HCT116 (cell line): ENCODE measurements at regions not wholly inside any gene's neighbourhood (a gene's known extent, or its start where the extent isn't known, plus 50 kb on each side); places are given as distances from the start of the nearest gene placed in this dataset.

Experiments
- ATAC-seq: fragments of 200-7000 bp; cut with Tn5 transposase; 2 replicates; pipeline ENCODE4 v1.9.1; 2020; ENCODE audit warnings: mild to moderate bottlenecking, moderate library complexity
- BruUV-seq: library from RNA; stranded (reverse); fragments of 400-500 nt; replicated peaks from 2 replicates; lab custom pipeline; 2021; lab: Mats Ljungman, UMichigan
- CTCF ChIA-PET: fragments of 300-600 bp; sonication (Branson Sonifier 250); formaldehyde crosslinking; loops from one replicate; lab custom pipeline; 2021; ENCODE audit warnings: antibody characterized with exemption; lab: Charles Lee
- POLR2A ChIA-PET: fragments of 300-600, 350-600 bp; sonication (Branson Sonifier 250); formaldehyde crosslinking; loops from one replicate; lab custom pipeline; 2021; ENCODE audit warnings: antibody characterized with exemption; lab: Charles Lee
- RAD21 ChIA-PET, 2 experiments: fragments of 300-600 bp; sonication (Branson Sonifier 250); formaldehyde crosslinking; loops; one replicate each; lab custom pipeline; 2023; ENCODE audit warnings: low total read pairs in 2 of 2; ENCODE audit not compliant: uncharacterized antibody in 2 of 2, unreplicated experiment in 2 of 2, low non-redundant PET in 1 of 2; lab: Charles Lee
- DNase-seq: peaks from one replicate; pipeline ENCODE4 v3.0.0-alpha.2; 2010; ENCODE audit warnings: low read depth, low spot score
- H2AFZ ChIP-seq: fragments of 200-600 bp; shearing (Covaris generic), sonication (generic); 2 replicates; pipeline ENCODE4 v1.6.1; 2017; ENCODE audit warnings: low read depth, mixed run types, mixed read lengths, antibody characterized with exemption, low read length; ENCODE audit not compliant: poor library complexity, severe bottlenecking
- H3K27ac ChIP-seq: 2 replicates; pipeline ENCODE4 v1.5.1; 2012; ENCODE audit warnings: low read depth, low read length
- H3K27me3 ChIP-seq: fragments of 200-600 bp; sonication (generic); 2 replicates; pipeline ENCODE4 v1.6.1; 2016; ENCODE audit warnings: mixed run types, low read length, mixed read lengths; ENCODE audit not compliant: insufficient read depth
- H3K36me3 ChIP-seq, 2 experiments: fragments of 200-500 bp in 1 of 2; fragments of 200-600 bp in 1 of 2; sonication (Bioruptor generic) in 1 of 2; sonication (generic) in 1 of 2; 2 replicates each; pipeline versions ENCODE4 v1.5.1 to v1.6.1; 2014 to 2016; ENCODE audit warnings: low read length in 2 of 2, inconsistent platforms in 1 of 2, mixed read lengths in 1 of 2, mixed run types in 1 of 2; ENCODE audit not compliant: insufficient read depth in 2 of 2, control insufficient read depth in 1 of 2
- H3K4me1 ChIP-seq, 2 experiments: fragments of 200-600 bp in 1 of 2; sonication (generic) in 1 of 2; 2 replicates each; pipeline versions ENCODE4 v1.5.1 to v1.6.1; 2012 to 2017; ENCODE audit warnings: low read length in 2 of 2, inconsistent platforms in 1 of 2, mild to moderate bottlenecking in 1 of 2, mixed read lengths in 1 of 2, mixed run types in 1 of 2, moderate library complexity in 1 of 2; ENCODE audit not compliant: insufficient read depth in 2 of 2, control insufficient read depth in 1 of 2
- H3K4me2 ChIP-seq: fragments of 200-600 bp; sonication (generic); 2 replicates; pipeline ENCODE4 v1.6.1; 2017; ENCODE audit warnings: mixed run types, low read length, mixed read lengths
- H3K4me3 ChIP-seq, 2 experiments: fragments of 200-600 bp in 1 of 2; sonication (generic) in 1 of 2; replicated peaks in 1 of 2; 2 replicates each; pipeline ENCODE4 v1.5.1; 2011 to 2016; ENCODE audit warnings: low read length in 2 of 2, control low read depth in 1 of 2, low read depth in 1 of 2, mild to moderate bottlenecking in 1 of 2, mixed read lengths in 1 of 2, mixed run types in 1 of 2
- H3K79me2 ChIP-seq: fragments of 200-600 bp; sonication (generic); 2 replicates; pipeline ENCODE4 v1.6.1; 2017; ENCODE audit warnings: mild to moderate bottlenecking, mixed run types, low read length, moderate library complexity, mixed read lengths; ENCODE audit not compliant: insufficient read depth
- H3K9ac ChIP-seq: fragments of 200-600 bp; sonication (generic); 2 replicates; pipeline ENCODE4 v1.6.1; 2016; ENCODE audit warnings: low read length, mixed read lengths
- H3K9me2 ChIP-seq: fragments of 200-600 bp; sonication (generic), shearing (Covaris generic); 2 replicates; pipeline ENCODE4 v1.6.1; 2017; ENCODE audit warnings: mixed run types, mild to moderate bottlenecking, moderate library complexity; ENCODE audit not compliant: insufficient read depth
- H3K9me3 ChIP-seq, 2 experiments: fragments of 200-500 bp in 1 of 2; fragments of 200-600 bp in 1 of 2; sonication (Bioruptor generic) in 1 of 2; sonication (generic) in 1 of 2; 2 replicates each; pipeline ENCODE4 v1.6.1; 2014 to 2017; ENCODE audit warnings: low read length in 2 of 2, mixed read lengths in 2 of 2, inconsistent platforms in 1 of 2, low read depth in 1 of 2, mild to moderate bottlenecking in 1 of 2, mixed run types in 1 of 2, moderate library complexity in 1 of 2; ENCODE audit not compliant: control insufficient read depth in 1 of 2, insufficient read depth in 1 of 2
- H4K20me1 ChIP-seq: fragments of 200-600 bp; sonication (generic), shearing (Covaris generic); 2 replicates; pipeline ENCODE4 v1.6.1; 2017; ENCODE audit warnings: mixed run types, mild to moderate bottlenecking, moderate library complexity; ENCODE audit not compliant: insufficient read depth
- CBX3 ChIP-seq: IDR thresholded peaks from 2 replicates; pipeline ENCODE4 v1.6.1; 2012; ENCODE audit warnings: low read depth
- CEBPB ChIP-seq: IDR thresholded peaks from 2 replicates; pipeline ENCODE4 v1.6.1; 2012; ENCODE audit warnings: low read depth
- EZH2 ChIP-seq: fragments of 200-600 bp; sonication (generic); IDR thresholded peaks from 2 replicates; pipeline ENCODE4 v1.6.1; 2017; ENCODE audit warnings: antibody characterized with exemption, mixed run types
- EZH2phosphoT487 ChIP-seq: fragments of 200-600 bp; IDR thresholded peaks from 2 replicates; pipeline ENCODE4 v1.6.1; 2018; ENCODE audit warnings: antibody characterized with exemption, borderline replicate concordance
- FOSL1 ChIP-seq: IDR thresholded peaks from 2 replicates; pipeline ENCODE4 v1.6.1; 2012; ENCODE audit warnings: low read depth
- POLR2A ChIP-seq: IDR thresholded peaks from 2 replicates; pipeline ENCODE4 v1.7.0; 2011; ENCODE audit warnings: borderline replicate concordance; ENCODE audit not compliant: insufficient read depth, insufficient read length; ENCODE audit errors: extremely low read depth
- POLR2AphosphoS5 ChIP-seq: IDR thresholded peaks from 2 replicates; pipeline ENCODE4 v1.6.1; 2011; ENCODE audit warnings: mild to moderate bottlenecking, low read depth, low read length, moderate library complexity
- RAD21 ChIP-seq: IDR thresholded peaks from 2 replicates; pipeline ENCODE4 v1.6.1; 2012; ENCODE audit warnings: low read depth, mild to moderate bottlenecking
- SRF ChIP-seq: IDR thresholded peaks from 2 replicates; pipeline ENCODE4 v1.6.1; 2012; ENCODE audit warnings: low read depth
- TCF7L2 ChIP-seq: IDR thresholded peaks from 2 replicates; pipeline ENCODE4 v1.7.0; 2011; ENCODE audit warnings: borderline replicate concordance, inconsistent platforms; ENCODE audit not compliant: insufficient read depth, insufficient read length; ENCODE audit errors: extremely low read depth
- YY1 ChIP-seq: IDR thresholded peaks from 2 replicates; pipeline ENCODE4 v1.6.1; 2011; ENCODE audit warnings: low read length, low read depth, moderate library complexity, mild to moderate bottlenecking; ENCODE audit not compliant: insufficient replicate concordance; ENCODE audit errors: extremely low read depth
- ZFX ChIP-seq: fragments of 450-650 bp; IDR thresholded peaks from 2 replicates; pipeline ENCODE4 v1.6.1; 2017
- ZNF274 ChIP-seq: fragments of 200-500 bp; sonication (Bioruptor generic); IDR thresholded peaks from 2 replicates; pipeline ENCODE4 v1.6.1; 2014; ENCODE audit warnings: mild to moderate bottlenecking, low read depth, low read length, inconsistent platforms
- intact Hi-C: fragments of 100-400 bp; cut with micrococcal nuclease; formaldehyde crosslinking; loops from 2 replicates; pipeline ENCODE4 v1.10.0; 2022
- TF ChIP-seq, protein P1 (sequence below), 3 experiments: fragments of 200-600 bp in 1 of 3; sonication (generic) in 1 of 3; IDR thresholded peaks in 2 of 3; conservative IDR thresholded peaks in 1 of 3; 2 replicates each; pipeline ENCODE4 v1.5.1; 2012 to 2017; ENCODE audit warnings: low read depth in 2 of 3, low read length in 2 of 3, antibody characterized with exemption in 1 of 3, borderline replicate concordance in 1 of 3, control low read depth in 1 of 3, mild to moderate bottlenecking in 1 of 3, mixed read lengths in 1 of 3, mixed run types in 1 of 3, moderate library complexity in 1 of 3; ENCODE audit not compliant: insufficient read depth in 1 of 3
- TF ChIP-seq, protein P2 (sequence below): IDR thresholded peaks from 2 replicates; pipeline ENCODE4 v1.6.1; 2012
- TF ChIP-seq, protein P3 (sequence below): IDR thresholded peaks from 2 replicates; pipeline ENCODE4 v1.6.1; 2011; ENCODE audit warnings: mild to moderate bottlenecking, low read length, moderate library complexity; ENCODE audit not compliant: insufficient replicate concordance; ENCODE audit errors: extremely low read depth

DNA sequence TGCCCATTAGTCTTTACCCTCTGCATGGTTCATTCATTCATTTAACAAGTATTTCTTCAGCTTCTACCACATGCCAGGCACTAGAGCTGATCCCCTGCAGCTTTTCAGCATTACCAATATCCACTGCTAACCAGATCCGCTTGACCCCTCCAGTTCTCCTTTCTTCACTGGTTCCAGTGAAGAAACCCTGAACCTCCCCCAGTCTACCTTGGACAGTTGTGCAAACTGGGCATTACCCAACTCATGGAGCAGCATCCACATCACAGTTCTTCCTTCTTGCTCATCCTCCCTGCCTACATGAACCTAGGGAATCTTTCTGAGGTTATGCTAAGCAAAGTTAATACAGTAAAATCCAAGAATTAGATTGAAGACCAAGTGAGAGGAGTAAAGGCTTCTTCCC, 78.7 kb upstream of the SERP2 start:
- Histone ChIP-seq H3K4me2 (no peak overlapping the region), H3K4me1 (peaks cover 0 to 20% of the 10 kb centered on the region in 2 experiments; a peak in 3 of 4 replicates), H3K9me2 (no peaks in the 10 kb centered on the region), H2AFZ (no peak overlapping the region), H3K79me2 (no peaks in the 10 kb centered on the region), H4K20me1 (no peaks in the 10 kb centered on the region), H3K27ac (no peak overlapping the region), H3K9me3 (no peaks in the 10 kb centered on the region), H3K4me3 (no peak overlapping the region), H3K27me3 (no peaks in the 10 kb centered on the region), H3K9ac (no peak overlapping the region), H3K36me3 (no peaks in the 10 kb centered on the region)
- ATAC-seq (no peak), DNase-seq (no peak)
- intact Hi-C loops: no loop called here
- POLR2A ChIA-PET: no interaction called here
- TF ChIP-seq, protein P1, sequence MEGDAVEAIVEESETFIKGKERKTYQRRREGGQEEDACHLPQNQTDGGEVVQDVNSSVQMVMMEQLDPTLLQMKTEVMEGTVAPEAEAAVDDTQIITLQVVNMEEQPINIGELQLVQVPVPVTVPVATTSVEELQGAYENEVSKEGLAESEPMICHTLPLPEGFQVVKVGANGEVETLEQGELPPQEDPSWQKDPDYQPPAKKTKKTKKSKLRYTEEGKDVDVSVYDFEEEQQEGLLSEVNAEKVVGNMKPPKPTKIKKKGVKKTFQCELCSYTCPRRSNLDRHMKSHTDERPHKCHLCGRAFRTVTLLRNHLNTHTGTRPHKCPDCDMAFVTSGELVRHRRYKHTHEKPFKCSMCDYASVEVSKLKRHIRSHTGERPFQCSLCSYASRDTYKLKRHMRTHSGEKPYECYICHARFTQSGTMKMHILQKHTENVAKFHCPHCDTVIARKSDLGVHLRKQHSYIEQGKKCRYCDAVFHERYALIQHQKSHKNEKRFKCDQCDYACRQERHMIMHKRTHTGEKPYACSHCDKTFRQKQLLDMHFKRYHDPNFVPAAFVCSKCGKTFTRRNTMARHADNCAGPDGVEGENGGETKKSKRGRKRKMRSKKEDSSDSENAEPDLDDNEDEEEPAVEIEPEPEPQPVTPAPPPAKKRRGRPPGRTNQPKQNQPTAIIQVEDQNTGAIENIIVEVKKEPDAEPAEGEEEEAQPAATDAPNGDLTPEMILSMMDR (IDR thresholded peaks at IDR 0.05 in 2 of 3, conservative IDR thresholded peaks at IDR 0.05 in 1 of 3; ENCODE audit: borderline replicate concordance in 1 of 3, insufficient read depth in 1 of 3, low read depth in 2 of 3, low read length in 2 of 3): no peak
- TF ChIP-seq ZNF274 (no peak), POLR2AphosphoS5 (no peak), ZFX (no peak), SRF (no peak), POLR2A (no peak), CEBPB (no peak), TCF7L2 (no peak), EZH2phosphoT487 (no peak), YY1 (no peak), FOSL1 (no peak), CBX3 (no peak), EZH2 (no peak), RAD21 (no peak)
- TF ChIP-seq, protein P2, sequence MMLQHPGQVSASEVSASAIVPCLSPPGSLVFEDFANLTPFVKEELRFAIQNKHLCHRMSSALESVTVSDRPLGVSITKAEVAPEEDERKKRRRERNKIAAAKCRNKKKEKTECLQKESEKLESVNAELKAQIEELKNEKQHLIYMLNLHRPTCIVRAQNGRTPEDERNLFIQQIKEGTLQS: no peak
- TF ChIP-seq, protein P3, sequence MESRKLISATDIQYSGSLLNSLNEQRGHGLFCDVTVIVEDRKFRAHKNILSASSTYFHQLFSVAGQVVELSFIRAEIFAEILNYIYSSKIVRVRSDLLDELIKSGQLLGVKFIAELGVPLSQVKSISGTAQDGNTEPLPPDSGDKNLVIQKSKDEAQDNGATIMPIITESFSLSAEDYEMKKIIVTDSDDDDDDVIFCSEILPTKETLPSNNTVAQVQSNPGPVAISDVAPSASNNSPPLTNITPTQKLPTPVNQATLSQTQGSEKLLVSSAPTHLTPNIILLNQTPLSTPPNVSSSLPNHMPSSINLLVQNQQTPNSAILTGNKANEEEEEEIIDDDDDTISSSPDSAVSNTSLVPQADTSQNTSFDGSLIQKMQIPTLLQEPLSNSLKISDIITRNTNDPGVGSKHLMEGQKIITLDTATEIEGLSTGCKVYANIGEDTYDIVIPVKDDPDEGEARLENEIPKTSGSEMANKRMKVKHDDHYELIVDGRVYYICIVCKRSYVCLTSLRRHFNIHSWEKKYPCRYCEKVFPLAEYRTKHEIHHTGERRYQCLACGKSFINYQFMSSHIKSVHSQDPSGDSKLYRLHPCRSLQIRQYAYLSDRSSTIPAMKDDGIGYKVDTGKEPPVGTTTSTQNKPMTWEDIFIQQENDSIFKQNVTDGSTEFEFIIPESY: no peak
- CTCF ChIA-PET: no interaction called here
- BruUV-seq: no TSS peak
- RAD21 ChIA-PET: no interaction called here
